Heart left ventricle (tissue), 16 donors: ENCODE measurements at regions not wholly inside any gene's neighbourhood (a gene's known extent, or its start where the extent isn't known, plus 50 kb on each side); places are given as distances from the start of the nearest gene placed in this dataset.

ENCODE experiments used
- ATAC-seq, 4 donors: fragments of 200-7000 bp; cut with Tn5 transposase; one replicate each; pipeline ENCODE4 v1.9.1; 2020 to 2022; ENCODE audit warnings: moderate library complexity in 4 of 4, mild to moderate bottlenecking in 3 of 4, moderate number of reproducible peaks in 1 of 4
- DNase-seq, 5 donors: peaks; one replicate each; pipeline ENCODE4 v3.0.0-alpha.2; 2020
- H3K27ac ChIP-seq, 12 donors: fragments of 200-600 bp; sonication (generic) in 4 of 12; one replicate each; pipeline versions ENCODE4 v1.5.0 to v1.8.0; 2016 to 2022; ENCODE audit warnings: mild to moderate bottlenecking in 2 of 12
- H3K27me3 ChIP-seq, 9 donors: fragments of 200-600 bp; sonication (generic) in 2 of 9; one replicate each; pipeline versions ENCODE4 v1.5.1 to v1.8.0; 2016 to 2022; ENCODE audit warnings: mild to moderate bottlenecking in 3 of 9
- H3K36me3 ChIP-seq, 9 donors: fragments of 200-600 bp; sonication (generic) in 2 of 9; one replicate each; pipeline versions ENCODE4 v1.5.0 to v1.8.0; 2018 to 2022; ENCODE audit warnings: mild to moderate bottlenecking in 2 of 9
- H3K4me1 ChIP-seq, 12 donors: fragments of 200-600 bp; sonication (generic) in 4 of 12; one replicate each; pipeline versions ENCODE4 v1.5.0 to v1.8.0; 2016 to 2022; ENCODE audit warnings: mild to moderate bottlenecking in 3 of 12
- H3K4me3 ChIP-seq, 12 donors: fragments of 200-600 bp; sonication (generic) in 4 of 12; one replicate each; pipeline versions ENCODE4 v1.5.0 to v1.8.0; 2017 to 2022; ENCODE audit warnings: mild to moderate bottlenecking in 9 of 12, moderate library complexity in 4 of 12
- H3K9me3 ChIP-seq, 12 donors: fragments of 200-600 bp; sonication (generic) in 4 of 12; one replicate each; pipeline versions ENCODE4 v1.5.0 to v1.8.0; 2016 to 2022; ENCODE audit warnings: mild to moderate bottlenecking in 1 of 12
- POLR2A ChIP-seq, 2 donors: fragments of 450-650 bp; IDR thresholded peaks; one replicate each; pipeline ENCODE4 v1.6.1; 2017; ENCODE audit warnings: antibody characterized with exemption in 2 of 2, mild to moderate bottlenecking in 2 of 2, moderate library complexity in 2 of 2
- WGBS, 4 donors: extraction: QIAGEN DNeasy Blood & Tissue Kit in 2 of 4; methylation state at CpG; one replicate each; pipeline versions ENCODE4 v1.1.5 to v1.1.7; 2013 to 2018; 5-methylcytosine and 5-hydroxymethylcytosine counted together
- intact Hi-C, 10 donors: fragments of 100-400 bp; cut with DNase I; formaldehyde crosslinking; loops; one replicate each; pipeline versions ENCODE4 v1.11.1 to v1.14.2; 2022
- TF ChIP-seq, protein P1 (sequence below), 12 donors: fragments of 200-600 bp; sonication (generic) in 4 of 12; IDR thresholded peaks; one replicate each; pipeline versions ENCODE4 v1.5.0 to v1.8.0; 2018 to 2022; ENCODE audit warnings: antibody characterized with exemption in 12 of 12, mild to moderate bottlenecking in 5 of 12
- donor health status: ischemic (EF 13 %, LVEDD 7.1; RV severe dilation, severe dysfunction).
- donor health status: healthy with polysubstance abuse.
- donor health status: DM: no; HTN: yes; CAD: no.
- donor health status: DM: no; HTN: no; CAD: no.
- donor health status: ischemic (EF 25% LVEDD 6.9; RV normal size, moderate dysfunction).
- donor health status: ischemic (EF 25% LVEDD 5.7; RV mildly dilated, moderate dysfunction).
- donor health status: healthy.
- donor health status: DM: yes; HTN: yes; CAD: no.
- donor health status: ischemic (EF 35%, LVEDD 5.7; RV mildly dilated, moderate dysfunction).
- donor health status: nonischemic (EF 11% LVEDD 7.7; RV severe dilation, severe dysfunction).
- donor health status: DM: yes; HTN: yes; CAD: no.
- donor health status: PGD.
- donor health status: ischemic (EF 29% LVEDD 5.4; RV normal size, mild dysfunction).
- donor health status: nonischemic (EF 23%, LVEDD 6.1; RV moderate dilation, normal function).

DNA sequence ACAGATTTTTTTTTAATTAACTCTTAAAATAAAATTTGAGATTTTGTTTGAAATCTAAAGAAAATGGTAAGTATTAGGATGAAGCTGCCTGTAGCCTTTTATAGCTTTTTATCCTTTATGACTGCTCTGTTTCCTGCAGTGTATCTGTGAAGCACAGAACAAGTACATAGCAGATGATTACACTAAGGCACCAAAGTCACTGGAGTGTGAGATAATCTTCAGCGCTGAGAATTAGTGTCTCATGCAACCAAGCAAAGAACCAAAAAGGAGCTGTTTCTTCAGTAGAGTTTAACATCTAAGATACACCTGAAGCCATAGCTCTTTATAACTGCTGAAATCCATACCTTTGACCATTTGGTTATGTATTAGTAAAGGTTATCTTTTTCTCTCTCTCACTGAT, 1989.8 kb upstream of the PCDH10 start:
- Histone ChIP-seq H3K27me3 (no peaks in the 10 kb centered on the region), H3K36me3 (no peaks in the 10 kb centered on the region), H3K4me1 (no peaks in the 10 kb centered on the region), H3K4me3 (no peak overlapping the region), H3K9me3 (no peaks in the 10 kb centered on the region), H3K27ac (no peak overlapping the region)
- intact Hi-C loops, result no loop called here
- no peak for TF ChIP-seq POLR2A (IDR thresholded peaks at IDR 0.05)
- TF ChIP-seq, protein P1, sequence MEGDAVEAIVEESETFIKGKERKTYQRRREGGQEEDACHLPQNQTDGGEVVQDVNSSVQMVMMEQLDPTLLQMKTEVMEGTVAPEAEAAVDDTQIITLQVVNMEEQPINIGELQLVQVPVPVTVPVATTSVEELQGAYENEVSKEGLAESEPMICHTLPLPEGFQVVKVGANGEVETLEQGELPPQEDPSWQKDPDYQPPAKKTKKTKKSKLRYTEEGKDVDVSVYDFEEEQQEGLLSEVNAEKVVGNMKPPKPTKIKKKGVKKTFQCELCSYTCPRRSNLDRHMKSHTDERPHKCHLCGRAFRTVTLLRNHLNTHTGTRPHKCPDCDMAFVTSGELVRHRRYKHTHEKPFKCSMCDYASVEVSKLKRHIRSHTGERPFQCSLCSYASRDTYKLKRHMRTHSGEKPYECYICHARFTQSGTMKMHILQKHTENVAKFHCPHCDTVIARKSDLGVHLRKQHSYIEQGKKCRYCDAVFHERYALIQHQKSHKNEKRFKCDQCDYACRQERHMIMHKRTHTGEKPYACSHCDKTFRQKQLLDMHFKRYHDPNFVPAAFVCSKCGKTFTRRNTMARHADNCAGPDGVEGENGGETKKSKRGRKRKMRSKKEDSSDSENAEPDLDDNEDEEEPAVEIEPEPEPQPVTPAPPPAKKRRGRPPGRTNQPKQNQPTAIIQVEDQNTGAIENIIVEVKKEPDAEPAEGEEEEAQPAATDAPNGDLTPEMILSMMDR (IDR thresholded peaks at IDR 0.05), result no peak
- 68 to 81% (median 75%) methylated on average over 1 of the region's 1 CpG for WGBS, 4 donors
- ATAC-seq (no peak), DNase-seq (no peak)

- 72 to 79% (median 74%) methylated on average over 1 of the region's 1 CpG for WGBS, 4 donors
- ATAC-seq, result no peak
- no peak for DNase-seq
These were observed 1956.8 kb upstream of the PCDH10 start for GRCh38 chr4:131192318-131192717.

GRCh38 chr4:131207589-131207988, 1941.5 kb upstream of the PCDH10 start:
- Histone ChIP-seq H3K4me1 (no peaks in the 10 kb centered on the region), H3K4me3 (no peak overlapping the region), H3K27ac (no peak overlapping the region), H3K9me3 (no peaks in the 10 kb centered on the region), H3K36me3 (no peaks in the 10 kb centered on the region), H3K27me3 (no peaks in the 10 kb centered on the region)
- DNase-seq, result no peak
- 67 to 81% (median 76%) methylated on average over 6 of the region's 6 CpGs for WGBS, 4 donors
- TF ChIP-seq POLR2A (IDR thresholded peaks at IDR 0.05), result no peak
- TF ChIP-seq, protein P1 (IDR thresholded peaks at IDR 0.05), result no peak
- ATAC-seq, result no peak
- intact Hi-C loops, result no loop called here

More at GRCh38 chr4:131192318-131192717, 1956.8 kb upstream of the PCDH10 start:
- Histone ChIP-seq H3K4me1 (no peaks in the 10 kb centered on the region), H3K9me3 (peaks cover 0 to 19% (median 3%) of the 10 kb centered on the region in 12 donors), H3K36me3 (no peaks in the 10 kb centered on the region), H3K27ac (no peak overlapping the region), H3K4me3 (no peak overlapping the region), H3K27me3 (no peaks in the 10 kb centered on the region)
- TF ChIP-seq, protein P1 (IDR thresholded peaks at IDR 0.05), result no peak
- no peak for TF ChIP-seq POLR2A (IDR thresholded peaks at IDR 0.05)
- intact Hi-C loops, result no loop called here

DNA sequence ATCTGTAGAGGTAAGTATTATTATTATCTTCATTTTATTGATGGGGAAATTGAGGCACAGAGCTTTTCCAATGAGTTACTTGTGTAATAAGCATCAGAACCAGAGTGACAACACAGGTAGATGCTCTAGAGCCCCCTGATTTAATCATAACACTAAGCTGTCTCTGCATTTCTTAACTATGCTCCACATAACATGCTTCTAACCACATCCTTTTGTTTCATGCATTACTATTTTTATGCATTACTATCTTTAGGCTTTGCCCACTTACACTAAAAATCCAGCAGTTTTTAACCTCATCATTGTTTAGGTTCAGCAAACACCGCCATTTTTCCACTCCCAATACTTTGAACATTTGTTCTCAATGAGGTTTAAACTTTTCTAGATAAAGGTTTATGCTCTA, 1900.8 kb upstream of the PCDH10 start:
- H3K4me3 ChIP-seq, result no peak overlapping the region
- H3K36me3 ChIP-seq, result no peaks in the 10 kb centered on the region
- intact Hi-C loops, result no loop called here
- ATAC-seq, result no peak
- H3K4me1 ChIP-seq, result no peaks in the 10 kb centered on the region
- peaks cover 0 to 4% (median 0%) of the 10 kb centered on the region in 12 donors for H3K9me3 ChIP-seq
- DNase-seq, result no peak
- TF ChIP-seq, protein P1 (IDR thresholded peaks at IDR 0.05), result no peak
- no peak for TF ChIP-seq POLR2A (IDR thresholded peaks at IDR 0.05)
- WGBS, 4 donors, result 0 to 29% (median 14%) methylated on average over 1 of the region's 1 CpG
- no peaks in the 10 kb centered on the region for H3K27me3 ChIP-seq
- H3K27ac ChIP-seq, result no peak overlapping the region
